HepG2 (cell line): ENCODE measurements at regions not wholly inside any gene's neighbourhood (a gene's known extent, or its start where the extent isn't known, plus 50 kb on each side); places are given as distances from the start of the nearest gene placed in this dataset.

Source experiments
- ADNP ChIP-seq: sonication (generic); formaldehyde crosslinking; IDR thresholded peaks from 2 replicates; pipeline ENCODE4 v1.4.0; 2020; ENCODE audit warnings: missing genetic modification reagents
- AGO2 ChIP-seq: fragments of 200-400 bp; formaldehyde crosslinking; optimal IDR thresholded peaks from 2 replicates; pipeline ENCODE3; 2017; ENCODE audit warnings: mild to moderate bottlenecking, low read depth, low read length, moderate library complexity
- AKAP8 ChIP-seq: sonication (generic); formaldehyde crosslinking; IDR thresholded peaks from 2 replicates; pipeline ENCODE4 v1.5.1; 2020; ENCODE audit warnings: mild to moderate bottlenecking, missing genetic modification reagents
- ATF4 ChIP-seq, 2 experiments: fragments of 450-650 bp in 1 of 2; sonication (generic) in 1 of 2; formaldehyde crosslinking; IDR thresholded peaks; 2 replicates each; pipeline versions ENCODE4 v1.5.0 to v1.8.0; 2020 to 2022; ENCODE audit warnings: mild to moderate bottlenecking in 1 of 2, missing genetic modification reagents in 1 of 2
- GLI4 ChIP-seq: sonication (generic); formaldehyde crosslinking; IDR thresholded peaks from 2 replicates; pipeline ENCODE4 v1.5.1; 2020; ENCODE audit warnings: missing genetic modification reagents, mild to moderate bottlenecking, moderate library complexity, borderline replicate concordance
- HINFP ChIP-seq: sonication (generic); formaldehyde crosslinking; IDR thresholded peaks from 2 replicates; pipeline ENCODE4 v1.4.0; 2020; ENCODE audit warnings: low read depth, mild to moderate bottlenecking, missing genetic modification reagents
- HOXA5 ChIP-seq: sonication (generic); formaldehyde crosslinking; IDR thresholded peaks from 2 replicates; pipeline ENCODE4 v1.4.0; 2020; ENCODE audit warnings: missing genetic modification reagents
- PCBP2 ChIP-seq: fragments of 200-400 bp; formaldehyde crosslinking; optimal IDR thresholded peaks from 2 replicates; pipeline ENCODE3; 2018; ENCODE audit warnings: low read length, low read depth; ENCODE audit not compliant: poor library complexity, severe bottlenecking
- PTBP1 ChIP-seq: fragments of 200-400 bp; formaldehyde crosslinking; IDR thresholded peaks from 2 replicates; pipeline ENCODE4 v1.6.1; 2018; ENCODE audit warnings: low read length, low read depth; ENCODE audit not compliant: poor library complexity, severe bottlenecking
- TFDP1 ChIP-seq: IDR thresholded peaks from 2 replicates; pipeline ENCODE4 v1.6.1; 2016; ENCODE audit warnings: missing compliant biosample characterization, missing genetic modification reagents, borderline replicate concordance
- ZBTB39 ChIP-seq: sonication (generic); formaldehyde crosslinking; IDR thresholded peaks from 2 replicates; pipeline ENCODE4 v1.5.0; 2020; ENCODE audit warnings: missing genetic modification reagents
- ZNF326 ChIP-seq: sonication (generic); formaldehyde crosslinking; IDR thresholded peaks from 2 replicates; pipeline ENCODE4 v1.4.0; 2020; ENCODE audit warnings: missing genetic modification reagents, borderline replicate concordance
- ZNF512B ChIP-seq: sonication (generic); formaldehyde crosslinking; IDR thresholded peaks from 2 replicates; pipeline ENCODE4 v1.5.1; 2020; ENCODE audit warnings: missing genetic modification reagents, mild to moderate bottlenecking, borderline replicate concordance
- ZNF543 ChIP-seq: sonication (generic); formaldehyde crosslinking; IDR thresholded peaks from 2 replicates; pipeline ENCODE4 v1.4.0; 2020; ENCODE audit warnings: mild to moderate bottlenecking, missing genetic modification reagents
- ZNF709 ChIP-seq: sonication (generic); formaldehyde crosslinking; IDR thresholded peaks from 2 replicates; pipeline ENCODE4 v1.5.0; 2020; ENCODE audit warnings: mild to moderate bottlenecking, missing genetic modification reagents
- ZNF784 ChIP-seq: sonication (generic); formaldehyde crosslinking; IDR thresholded peaks from 2 replicates; pipeline ENCODE4 v1.5.1; 2020; ENCODE audit warnings: missing genetic modification reagents, mild to moderate bottlenecking, borderline replicate concordance

GRCh38 chr16:9316615-9317014 lies 225.2 kb downstream of the HAPSTR1 start (continued):
- TF ChIP-seq PTBP1 (no peak), ATF4 (CRISPR knock-in tag; IDR thresholded peaks at IDR 0.05) (peak in 1 of 2 experiments; percentile 62; a peak in 2 of 4 replicates), PCBP2 (no peak), ADNP (no peak), ZNF543 (CRISPR knock-in tag) (no peak), AGO2 (no peak), ZNF326 (CRISPR knock-in tag) (no peak), GLI4 (CRISPR knock-in tag) (no peak), ZNF512B (CRISPR knock-in tag) (no peak), ZNF784 (CRISPR knock-in tag) (no peak), ZBTB39 (CRISPR knock-in tag) (no peak), HINFP (no peak), ZNF709 (CRISPR knock-in tag) (no peak), HOXA5 (CRISPR knock-in tag) (no peak), TFDP1 (CRISPR knock-in tag) (no peak), AKAP8 (CRISPR knock-in tag) (no peak)
